IgD-negative memory B cell (primary cell): ENCODE measurements at regions not wholly inside any gene's neighbourhood (a gene's known extent, or its start where the extent isn't known, plus 50 kb on each side); places are given as distances from the start of the nearest gene placed in this dataset.
"Not testable (repeated sequence)": the region's sequence is repeated elsewhere in the genome, so short reads cannot be mapped to it uniquely, and the experiment has no call there.

ENCODE experiments used
- H3K27ac Mint-ChIP-seq, 3 donors: one replicate each; pipeline ENCODE4 v1.8.0; 2020 to 2022; ENCODE audit warnings: mild to moderate bottlenecking in 3 of 3, mixed read lengths in 3 of 3, moderate library complexity in 1 of 3
- H3K27me3 Mint-ChIP-seq: one replicate; pipeline ENCODE4 v1.8.0; 2021; ENCODE audit warnings: mixed read lengths
- H3K36me3 Mint-ChIP-seq: one replicate; pipeline ENCODE4 v1.8.0; 2020; ENCODE audit warnings: mild to moderate bottlenecking, mixed read lengths
- H3K4me1 Mint-ChIP-seq, 3 donors: one replicate each; pipeline ENCODE4 v1.8.0; 2020 to 2022; ENCODE audit warnings: mixed read lengths in 3 of 3, mild to moderate bottlenecking in 1 of 3
- H3K4me3 Mint-ChIP-seq, 4 donors: one replicate each; pipeline ENCODE4 v1.8.0; 2020 to 2022; ENCODE audit warnings: mild to moderate bottlenecking in 4 of 4, mixed read lengths in 4 of 4, moderate library complexity in 3 of 4
- H3K9me3 Mint-ChIP-seq, 3 donors: one replicate each; pipeline ENCODE4 v1.8.0; 2020 to 2021; ENCODE audit warnings: mixed read lengths in 3 of 3, mild to moderate bottlenecking in 1 of 3

DNA sequence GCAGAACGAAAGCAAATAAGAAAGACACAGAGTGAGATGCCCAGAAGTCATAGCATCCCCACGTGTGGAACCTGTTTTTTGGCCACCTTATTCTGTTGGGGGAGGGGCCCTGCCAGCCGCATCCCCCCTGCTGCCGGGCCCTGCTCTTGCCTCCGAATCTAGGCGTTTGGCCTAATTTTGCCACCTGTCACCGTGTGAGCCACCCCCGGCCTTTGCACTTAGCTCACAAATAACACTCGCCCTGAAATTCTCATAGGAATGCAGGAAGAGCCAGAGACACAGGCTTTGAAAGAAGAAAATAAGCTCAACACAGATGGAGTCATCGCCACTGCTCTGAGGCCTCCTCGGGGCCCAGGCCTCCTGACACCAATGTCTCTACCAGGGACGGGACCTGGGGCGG, 522.6 kb upstream of the SALL3 start:
- Mint-ChIP-seq H3K27ac (no peak overlapping the region), H3K4me3 (no peak overlapping the region), H3K9me3 (peaks cover 0 to 3% (median 3%) of the 10 kb centered on the region in 3 donors), H3K27me3 (no peaks in the 10 kb centered on the region), H3K36me3 (no peaks in the 10 kb centered on the region), H3K4me1 (no peaks in the 10 kb centered on the region)

DNA sequence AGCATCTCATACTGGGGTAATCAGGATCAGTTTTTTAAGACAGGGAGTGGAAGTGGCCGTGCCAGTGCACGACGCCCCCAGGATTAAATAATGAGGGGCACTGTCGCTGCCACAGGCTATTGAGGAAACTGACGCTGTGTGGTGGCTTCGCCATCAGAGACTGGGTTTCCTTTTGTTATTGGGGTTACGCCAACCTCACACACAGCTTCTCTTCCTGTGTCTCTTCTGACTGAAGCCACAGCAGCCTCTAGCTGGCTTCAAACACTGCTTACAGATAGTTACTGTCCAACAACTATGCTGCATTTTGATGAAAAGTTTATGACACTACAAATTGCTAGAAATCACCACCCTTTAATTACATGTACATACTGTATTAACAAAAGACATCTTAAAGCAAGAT, 521.9 kb upstream of the SALL3 start:
- Mint-ChIP-seq H3K27ac (no peak overlapping the region), H3K36me3 (no peaks in the 10 kb centered on the region), H3K27me3 (no peaks in the 10 kb centered on the region), H3K4me1 (no peaks in the 10 kb centered on the region), H3K9me3 (peaks cover 0 to 9% (median 3%) of the 10 kb centered on the region in 3 donors), H3K4me3 (no peak overlapping the region)

DNA sequence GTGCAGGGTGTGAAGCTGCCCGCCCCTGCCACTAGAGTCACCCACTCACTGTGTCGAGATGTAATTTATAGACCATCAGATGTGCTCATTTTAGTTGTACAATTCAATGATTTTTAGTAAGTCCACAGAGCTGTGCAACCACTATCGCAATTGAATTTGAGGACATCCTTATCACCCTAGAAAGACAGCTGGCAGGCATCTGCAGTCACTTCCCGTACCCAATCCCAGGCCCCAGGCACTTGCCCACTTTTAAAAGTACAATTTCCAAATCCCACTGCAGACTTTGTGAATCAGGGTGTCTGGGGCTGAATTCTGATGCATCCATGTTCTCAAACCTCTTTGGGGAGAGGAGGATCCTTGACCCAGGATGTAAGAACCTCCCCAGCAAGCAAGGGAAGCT, 521.3 kb upstream of the SALL3 start:
- Mint-ChIP-seq H3K4me3 (no peak overlapping the region), H3K27me3 (no peaks in the 10 kb centered on the region), H3K36me3 (no peaks in the 10 kb centered on the region), H3K27ac (no peak overlapping the region), H3K4me1 (no peaks in the 10 kb centered on the region), H3K9me3 (peaks cover 0 to 10% (median 3%) of the 10 kb centered on the region in 3 donors)

DNA sequence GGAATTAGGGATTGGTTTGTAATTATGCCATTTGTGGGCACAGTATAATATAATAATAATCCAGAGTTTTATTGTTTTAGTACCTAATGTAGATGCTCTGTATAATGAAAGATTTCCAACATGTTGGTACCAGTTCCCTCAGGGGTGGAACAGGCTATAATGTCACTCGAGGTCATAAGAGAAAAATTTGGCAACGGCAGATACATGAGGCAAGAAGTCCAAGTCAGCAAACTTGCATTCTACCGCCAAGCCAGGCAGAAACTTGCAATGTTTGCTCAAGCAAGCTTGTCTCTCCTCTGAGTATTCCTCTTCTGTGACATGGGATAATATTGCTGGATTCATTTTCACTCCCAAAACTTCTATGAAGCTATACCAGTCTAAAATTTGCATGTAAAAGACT, 520.0 kb upstream of the SALL3 start:
- Mint-ChIP-seq H3K36me3 (no peaks in the 10 kb centered on the region), H3K27ac (no peak overlapping the region), H3K9me3 (peaks cover 3 to 20% (median 5%) of the 10 kb centered on the region in 3 donors), H3K4me3 (no peak overlapping the region), H3K4me1 (no peaks in the 10 kb centered on the region), H3K27me3 (no peaks in the 10 kb centered on the region)

DNA sequence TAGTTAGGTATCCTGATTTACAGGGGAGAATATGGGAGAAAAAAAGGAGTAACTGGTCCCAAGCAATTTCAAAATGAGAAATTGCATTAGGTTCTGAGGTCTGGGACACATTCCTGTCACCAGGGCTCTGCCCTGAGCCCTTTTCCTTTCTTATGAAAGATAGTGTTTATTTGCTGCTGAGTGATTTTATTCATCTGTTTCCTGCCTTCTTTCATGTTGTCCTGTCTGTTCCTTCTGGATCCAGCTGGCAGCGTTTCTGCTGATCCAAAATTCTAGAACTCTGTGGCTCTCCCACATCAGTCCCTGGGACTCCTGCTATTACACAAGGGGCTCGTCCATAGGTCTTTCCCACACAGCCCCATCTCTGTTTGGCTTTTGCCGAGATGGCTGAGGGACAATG, 519.1 kb upstream of the SALL3 start:
- Mint-ChIP-seq H3K27ac (no peak overlapping the region), H3K27me3 (no peaks in the 10 kb centered on the region), H3K9me3 (peaks cover 5 to 23% (median 6%) of the 10 kb centered on the region in 3 donors), H3K4me3 (no peak overlapping the region), H3K36me3 (no peaks in the 10 kb centered on the region), H3K4me1 (no peaks in the 10 kb centered on the region)

DNA sequence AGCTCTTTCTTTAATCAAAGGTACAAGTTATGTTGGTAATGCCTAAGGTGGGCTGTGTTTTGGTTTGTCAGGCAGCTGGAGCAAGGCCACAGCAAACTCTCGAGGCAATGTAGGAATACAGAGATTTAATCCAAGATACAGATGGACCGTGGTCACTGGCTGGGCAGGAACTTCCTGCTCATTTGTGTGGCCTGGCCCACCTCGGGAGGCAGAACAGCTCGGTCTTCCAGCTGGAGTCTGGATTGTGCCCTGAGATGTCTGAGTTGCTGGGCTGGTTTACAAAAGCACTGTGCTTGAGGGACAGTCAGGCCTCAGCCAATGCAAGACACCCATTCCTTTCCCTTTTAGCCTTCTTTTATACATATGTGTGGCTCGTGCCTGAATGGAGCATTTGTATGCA, 506.1 kb upstream of the SALL3 start:
- no peak overlapping the region for H3K27ac Mint-ChIP-seq
- H3K36me3 Mint-ChIP-seq: no peaks in the 10 kb centered on the region
- peaks cover 1 to 9% (median 2%) of the 10 kb centered on the region in 3 donors for H3K9me3 Mint-ChIP-seq
- H3K4me3 Mint-ChIP-seq: no peak overlapping the region
- H3K4me1 Mint-ChIP-seq: no peaks in the 10 kb centered on the region
- no peaks in the 10 kb centered on the region for H3K27me3 Mint-ChIP-seq

DNA sequence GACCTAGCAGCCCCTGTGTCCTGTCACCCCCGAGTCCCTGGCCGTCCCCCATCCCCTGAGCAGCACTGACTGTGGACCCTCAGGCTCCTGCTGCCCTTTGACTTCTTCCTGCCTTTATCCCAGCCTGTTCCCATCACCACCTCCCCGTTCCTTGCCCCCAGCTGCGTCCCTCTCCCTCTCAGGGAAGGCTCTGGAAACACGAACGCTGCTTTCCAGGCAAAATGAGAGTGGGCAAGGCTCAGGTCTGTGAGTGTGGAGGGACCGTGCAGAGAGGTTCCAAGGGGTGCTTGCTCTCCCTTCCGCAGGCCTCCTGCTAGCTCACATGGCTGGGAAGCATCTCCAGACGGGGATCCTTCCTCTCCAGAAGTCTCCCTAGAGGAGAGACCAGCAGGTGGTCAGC, 501.8 kb upstream of the SALL3 start:
- H3K27me3 Mint-ChIP-seq: no peaks in the 10 kb centered on the region
- peaks cover 0 to 6% (median 0%) of the 10 kb centered on the region in 3 donors for H3K9me3 Mint-ChIP-seq
- H3K4me3 Mint-ChIP-seq: no peak overlapping the region
- H3K27ac Mint-ChIP-seq: no peak overlapping the region
- H3K4me1 Mint-ChIP-seq: no peaks in the 10 kb centered on the region
- peaks cover 3% of the 10 kb centered on the region for H3K36me3 Mint-ChIP-seq

DNA sequence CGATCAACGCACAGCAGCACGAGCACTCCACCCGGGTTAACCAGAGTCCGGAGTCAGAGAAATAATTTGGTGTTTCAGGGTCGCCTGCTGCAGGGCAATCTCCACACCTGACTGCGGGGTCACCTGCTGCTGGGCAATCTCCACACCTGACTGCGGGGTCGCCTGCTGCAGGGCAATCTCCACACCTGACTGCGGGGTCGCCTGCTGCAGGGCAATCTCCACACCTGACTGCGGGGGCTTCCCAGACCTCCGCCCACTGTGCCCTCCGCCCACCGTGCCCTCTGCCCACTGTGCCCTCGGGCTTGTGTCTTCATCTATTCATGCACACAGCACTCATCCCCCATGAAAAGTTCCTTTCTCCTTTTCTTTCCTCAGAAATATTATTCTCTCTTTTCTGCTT, 500.2 kb upstream of the SALL3 start:
- Mint-ChIP-seq H3K27ac (no peak overlapping the region), H3K4me3 (no peak overlapping the region), H3K36me3 (peaks cover 3% of the 10 kb centered on the region), H3K4me1 (no peaks in the 10 kb centered on the region), H3K27me3 (no peaks in the 10 kb centered on the region), H3K9me3 (peaks cover 0 to 6% (median 2%) of the 10 kb centered on the region in 3 donors)

DNA sequence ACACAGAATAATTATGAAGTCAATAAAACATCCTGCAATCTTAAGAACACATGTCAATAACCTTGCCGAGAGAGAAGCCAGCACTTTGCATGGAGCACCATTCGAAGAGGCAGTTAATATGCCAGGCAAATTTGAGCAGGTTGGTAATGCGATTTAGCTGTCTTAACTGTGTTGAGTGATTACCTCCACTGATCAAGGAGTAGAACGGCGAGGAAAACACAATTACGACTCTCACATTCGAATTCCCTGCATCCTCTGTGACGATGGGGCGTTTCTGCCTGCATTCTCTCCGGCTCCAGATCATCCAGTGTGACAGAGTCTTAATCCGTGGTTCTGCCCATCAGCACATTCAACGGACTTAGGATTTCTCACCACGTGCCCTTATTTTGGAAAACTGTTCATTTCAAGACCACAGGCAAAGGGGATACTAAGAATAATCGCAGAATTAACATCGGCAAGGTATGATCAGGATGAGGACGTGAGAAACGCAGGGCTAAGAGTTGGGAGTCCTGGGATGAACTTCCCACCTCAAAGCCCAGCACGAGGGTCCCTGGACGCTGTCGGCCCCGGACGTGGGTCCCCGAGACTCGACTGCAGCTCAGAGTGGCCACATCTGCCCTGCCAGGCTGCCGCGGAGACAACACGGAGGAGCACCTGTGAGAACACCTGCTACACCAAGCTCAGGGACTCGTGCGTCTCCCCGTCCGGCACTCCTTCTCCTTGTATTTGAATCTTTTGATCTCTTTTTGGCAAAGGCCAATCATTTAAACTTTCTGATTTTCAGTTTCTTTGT, 499.2 kb upstream of the SALL3 start:
- Mint-ChIP-seq H3K27me3 (no peaks in the 10 kb centered on the region), H3K9me3 (peaks cover 0 to 6% (median 2%) of the 10 kb centered on the region in 3 donors), H3K4me3 (no peak overlapping the region), H3K27ac (no peak overlapping the region), H3K36me3 (peaks cover 3% of the 10 kb centered on the region), H3K4me1 (no peaks in the 10 kb centered on the region)

DNA sequence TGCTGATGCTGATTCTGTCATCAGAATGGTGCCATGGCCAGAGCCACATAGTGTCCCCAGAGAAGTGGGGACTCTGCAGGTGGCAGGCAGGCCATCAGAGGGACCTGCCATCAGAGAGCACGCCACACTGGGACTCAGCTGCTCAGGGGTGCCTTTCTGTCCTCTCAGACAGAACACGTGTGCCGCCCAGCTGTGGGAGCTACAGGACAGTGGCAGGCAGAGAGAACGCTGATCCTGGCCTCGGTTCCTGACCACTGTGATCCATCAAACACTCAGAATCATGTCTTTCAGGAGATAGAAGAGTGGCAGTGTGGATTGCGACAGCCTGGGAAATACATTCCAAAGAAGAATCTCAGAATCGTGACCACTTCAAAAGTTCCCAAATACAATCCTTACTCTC, 497.2 kb upstream of the SALL3 start:
- peaks cover 0 to 6% (median 2%) of the 10 kb centered on the region in 3 donors for H3K9me3 Mint-ChIP-seq
- H3K4me1 Mint-ChIP-seq: no peaks in the 10 kb centered on the region
- H3K27ac Mint-ChIP-seq: no peak overlapping the region
- H3K4me3 Mint-ChIP-seq: no peak overlapping the region
- peaks cover 3% of the 10 kb centered on the region for H3K36me3 Mint-ChIP-seq
- no peaks in the 10 kb centered on the region for H3K27me3 Mint-ChIP-seq

DNA sequence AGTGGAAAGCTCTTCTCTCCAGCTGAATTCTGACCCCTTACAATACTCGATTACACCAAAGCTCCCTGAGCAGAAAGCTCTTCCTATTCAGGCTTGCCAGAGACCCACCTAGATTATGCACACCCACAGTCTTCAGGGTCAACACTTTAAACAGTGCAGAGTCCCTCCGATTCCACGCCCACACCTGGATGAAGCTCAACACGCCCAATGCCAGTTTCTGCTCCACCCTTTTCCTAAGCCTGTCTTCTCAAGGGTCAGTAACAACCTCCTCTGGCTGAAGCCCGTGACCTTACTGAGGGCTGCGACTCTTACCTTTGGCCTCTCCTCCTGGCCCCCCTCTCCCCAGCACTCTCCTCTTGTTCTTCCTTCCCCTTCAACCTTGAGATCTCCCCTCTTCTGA, 492.0 kb upstream of the SALL3 start:
- no peak overlapping the region for H3K4me3 Mint-ChIP-seq
- no peaks in the 10 kb centered on the region for H3K4me1 Mint-ChIP-seq
- H3K9me3 Mint-ChIP-seq: peaks cover 9 to 19% (median 9%) of the 10 kb centered on the region in 3 donors
- H3K36me3 Mint-ChIP-seq: no peaks in the 10 kb centered on the region
- H3K27me3 Mint-ChIP-seq: no peaks in the 10 kb centered on the region
- H3K27ac Mint-ChIP-seq: no peak overlapping the region

DNA sequence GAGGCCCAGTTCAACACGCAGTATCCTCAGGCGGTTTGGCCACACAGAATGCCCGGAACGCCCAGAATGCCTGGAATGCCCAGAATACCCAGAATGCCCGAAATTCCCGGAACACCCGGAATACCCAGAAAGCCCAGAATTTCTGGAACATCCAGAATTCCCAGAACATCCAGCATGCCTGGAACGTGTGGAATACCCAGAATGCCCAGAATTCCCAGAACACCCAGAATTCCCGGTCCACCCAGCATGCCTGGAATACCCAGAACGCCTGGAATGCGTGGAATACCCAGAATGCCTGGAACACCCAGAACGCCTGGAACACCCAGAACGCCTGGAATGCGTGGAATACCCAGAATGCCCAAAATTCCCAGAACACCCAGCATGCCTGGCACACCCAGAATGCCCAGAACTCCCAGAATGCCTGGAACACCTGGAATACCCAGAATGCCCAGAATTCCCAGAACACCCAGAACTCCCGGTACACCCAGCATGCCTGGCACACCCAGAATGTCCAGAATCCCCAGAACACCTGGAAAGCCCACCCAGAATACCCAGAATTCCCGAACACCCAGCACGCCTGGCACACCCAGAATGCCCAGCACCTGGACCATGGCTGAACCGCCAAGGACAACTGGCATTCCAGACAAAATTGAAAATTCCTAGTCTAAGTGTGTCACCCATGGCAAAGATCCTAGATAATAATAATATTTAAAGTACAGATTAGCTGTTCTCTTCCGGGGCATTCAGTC, 487.4 kb upstream of the SALL3 start:
- no peaks in the 10 kb centered on the region for H3K4me1 Mint-ChIP-seq
- H3K4me3 Mint-ChIP-seq: no peak overlapping the region
- H3K27me3 Mint-ChIP-seq: no peaks in the 10 kb centered on the region
- peaks cover 6 to 19% (median 9%) of the 10 kb centered on the region in 3 donors for H3K9me3 Mint-ChIP-seq
- H3K36me3 Mint-ChIP-seq: no peaks in the 10 kb centered on the region
- no peak overlapping the region for H3K27ac Mint-ChIP-seq

DNA sequence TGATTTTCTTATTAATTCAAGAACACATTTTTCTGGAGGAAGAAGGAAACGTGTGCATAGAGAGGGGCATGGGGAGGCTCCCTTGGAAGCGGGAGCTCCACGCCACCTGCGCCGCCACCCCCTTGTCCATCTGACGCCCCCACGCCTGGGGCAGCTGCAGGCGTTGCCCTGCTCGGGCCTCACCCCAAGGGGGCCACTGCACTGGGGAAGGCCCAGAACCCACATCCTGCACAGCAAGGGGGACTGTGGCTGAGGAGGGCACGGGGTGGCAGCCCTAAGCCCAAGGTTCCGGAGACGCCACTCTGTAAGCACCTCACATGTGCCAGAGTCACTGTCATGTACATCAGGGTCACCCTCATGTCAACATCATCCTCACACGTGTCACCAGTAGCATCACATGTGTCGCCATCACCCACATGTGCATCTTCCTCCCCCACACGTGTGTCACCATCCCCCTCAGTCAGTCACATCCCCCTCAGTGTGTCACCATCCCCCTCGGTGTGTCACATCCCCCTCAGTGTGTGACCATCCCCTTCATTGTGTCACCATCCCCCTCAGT, 486.7 kb upstream of the SALL3 start:
- no peaks in the 10 kb centered on the region for H3K4me1 Mint-ChIP-seq
- H3K9me3 Mint-ChIP-seq: peaks cover 6 to 19% (median 9%) of the 10 kb centered on the region in 3 donors
- H3K27ac Mint-ChIP-seq: no peak overlapping the region
- H3K4me3 Mint-ChIP-seq: no peak overlapping the region
- no peaks in the 10 kb centered on the region for H3K27me3 Mint-ChIP-seq
- no peaks in the 10 kb centered on the region for H3K36me3 Mint-ChIP-seq

DNA sequence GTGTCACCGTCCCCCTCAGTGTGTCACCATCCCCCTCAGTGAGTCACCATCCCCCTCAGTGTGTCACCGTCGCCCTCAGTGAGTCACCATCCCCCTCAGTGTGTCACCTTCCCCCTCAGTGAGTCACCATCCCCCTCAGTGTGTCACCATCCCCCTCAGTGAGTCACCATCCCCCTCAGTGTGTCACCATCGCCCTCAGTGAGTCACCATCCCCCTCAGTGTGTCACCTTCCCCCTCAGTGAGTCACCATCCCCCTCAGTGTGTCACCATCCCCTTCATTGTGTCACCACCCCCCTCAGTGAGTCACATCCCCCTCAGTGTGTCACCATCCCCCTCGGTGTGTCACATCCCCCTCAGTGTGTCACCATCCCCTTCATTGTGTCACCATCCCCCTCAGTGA, 486.1 kb upstream of the SALL3 start:
- H3K4me3 Mint-ChIP-seq, H3K4me1 Mint-ChIP-seq, H3K27me3 Mint-ChIP-seq, H3K36me3 Mint-ChIP-seq, H3K27ac Mint-ChIP-seq: not testable (repeated sequence)
- H3K9me3 Mint-ChIP-seq: peaks cover 5 to 15% (median 8%) of the 10 kb centered on the region in 3 donors

DNA sequence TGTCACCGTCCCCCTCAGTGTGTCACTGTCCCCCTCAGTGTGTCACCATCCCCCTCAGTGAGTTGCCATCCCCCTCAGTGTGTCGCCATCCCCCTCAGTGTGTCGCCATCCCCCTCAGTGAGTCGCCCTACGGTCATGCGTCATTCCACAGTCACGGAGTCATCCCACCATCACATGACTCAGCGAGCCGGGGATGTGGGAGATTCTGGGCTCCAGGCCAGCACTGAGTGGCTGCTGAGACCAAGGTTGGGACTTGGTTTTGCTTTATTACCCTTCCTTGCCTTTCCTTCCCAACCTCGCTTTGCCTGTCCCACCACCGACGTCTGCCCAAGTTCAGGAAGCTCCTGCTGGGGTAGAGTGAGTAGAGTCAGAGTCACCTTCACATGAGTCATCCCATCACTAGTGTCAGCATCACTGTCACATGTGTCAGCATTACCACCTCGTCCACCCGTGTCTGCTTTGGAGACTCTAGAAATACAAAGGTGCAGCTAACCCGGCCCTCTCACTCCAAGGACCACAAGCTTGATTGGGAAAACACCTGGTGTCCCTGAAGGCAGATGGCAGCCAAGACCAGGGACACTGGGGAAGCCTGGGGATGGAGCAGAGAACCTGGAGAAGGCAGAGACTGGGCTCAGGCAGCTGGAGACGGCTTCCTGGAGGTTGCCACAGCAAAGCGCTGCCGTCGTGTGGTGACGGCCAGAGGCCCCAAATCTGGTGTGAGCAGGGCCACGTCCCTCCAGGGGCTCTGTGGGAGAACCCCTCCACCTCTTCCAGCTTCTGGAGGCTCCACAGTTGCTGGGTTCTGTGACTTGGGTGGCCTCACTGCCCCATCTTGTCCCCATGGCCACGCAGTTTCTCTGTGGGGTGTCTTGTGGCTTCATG, 485.2 kb upstream of the SALL3 start:
- Mint-ChIP-seq H3K27ac (peak overlapping the region in 1 of 3 donors; percentile 48), H3K4me3 (no peak overlapping the region), H3K4me1 (no peaks in the 10 kb centered on the region), H3K27me3 (no peaks in the 10 kb centered on the region), H3K36me3 (no peaks in the 10 kb centered on the region), H3K9me3 (peaks cover 5 to 13% (median 6%) of the 10 kb centered on the region in 3 donors)
